CD4-positive, CD25-positive, alpha-beta regulatory T cell (primary cell): ENCODE measurements at regions not wholly inside any gene's neighbourhood (a gene's known extent, or its start where the extent isn't known, plus 50 kb on each side); places are given as distances from the start of the nearest gene placed in this dataset.

Source experiments
- ATAC-seq, 2 donors: fragments of 150-1000 bp; cut with Tn5 transposase; one replicate each; pipeline ENCODE4 v1.10.0; 2021; ENCODE audit warnings: low read depth in 2 of 2, moderate number of reproducible peaks in 2 of 2, moderate library complexity in 1 of 2
- DNase-seq, 3 donors: peaks; one replicate each; pipeline versions ENCODE4 v3.0.0 to v3.0.0-alpha.2; 2012 to 2022; ENCODE audit warnings: mixed read lengths in 1 of 3
- H3K27ac ChIP-seq: one replicate; pipeline ENCODE4 v1.7.0; 2013; ENCODE audit warnings: mild to moderate bottlenecking, low read length; ENCODE audit not compliant: insufficient read depth, poor library complexity, severe bottlenecking
- H3K27me3 ChIP-seq: one replicate; pipeline ENCODE4 v1.7.0; 2013; ENCODE audit warnings: low read length; ENCODE audit not compliant: control insufficient read depth, insufficient read depth
- H3K36me3 ChIP-seq: one replicate; pipeline ENCODE4 v1.7.0; 2013; ENCODE audit warnings: mild to moderate bottlenecking, low read length, moderate library complexity; ENCODE audit not compliant: control insufficient read depth, insufficient read depth
- H3K4me1 ChIP-seq: 2 replicates; pipeline ENCODE4 v1.7.0; 2013; ENCODE audit warnings: mild to moderate bottlenecking, low read length; ENCODE audit not compliant: insufficient read depth, control insufficient read depth, poor library complexity, severe bottlenecking
- H3K4me3 ChIP-seq: one replicate; pipeline ENCODE4 v1.7.0; 2013; ENCODE audit warnings: low read depth, mild to moderate bottlenecking, low read length, moderate library complexity
- H3K9me3 ChIP-seq, 2 experiments: 1 replicate in 1 of 2; 2 replicates in 1 of 2; pipeline ENCODE4 v1.7.0; 2013; ENCODE audit warnings: low read length in 2 of 2, mild to moderate bottlenecking in 1 of 2, moderate library complexity in 1 of 2; ENCODE audit not compliant: control insufficient read depth in 2 of 2
- H3K27ac Mint-ChIP-seq, 3 donors: one replicate each; pipeline ENCODE4 v1.8.0; 2020 to 2022; ENCODE audit warnings: mild to moderate bottlenecking in 3 of 3, mixed read lengths in 3 of 3, moderate library complexity in 2 of 3
- H3K27me3 Mint-ChIP-seq: one replicate; pipeline ENCODE4 v1.8.0; 2022; ENCODE audit warnings: mild to moderate bottlenecking, mixed read lengths
- H3K36me3 Mint-ChIP-seq: one replicate; pipeline ENCODE4 v1.8.0; 2020; ENCODE audit warnings: mixed read lengths
- H3K4me1 Mint-ChIP-seq, 4 donors: one replicate each; pipeline ENCODE4 v1.8.0; 2020 to 2022; ENCODE audit warnings: mixed read lengths in 4 of 4, mild to moderate bottlenecking in 1 of 4
- H3K4me3 Mint-ChIP-seq, 4 donors: one replicate each; pipeline ENCODE4 v1.8.0; 2020 to 2022; ENCODE audit warnings: mild to moderate bottlenecking in 4 of 4, mixed read lengths in 4 of 4, moderate library complexity in 3 of 4
- H3K9me3 Mint-ChIP-seq, 7 donors: one replicate each; pipeline ENCODE4 v1.8.0; 2020 to 2022; ENCODE audit warnings: mixed read lengths in 7 of 7, mild to moderate bottlenecking in 3 of 7, moderate library complexity in 2 of 7

DNA sequence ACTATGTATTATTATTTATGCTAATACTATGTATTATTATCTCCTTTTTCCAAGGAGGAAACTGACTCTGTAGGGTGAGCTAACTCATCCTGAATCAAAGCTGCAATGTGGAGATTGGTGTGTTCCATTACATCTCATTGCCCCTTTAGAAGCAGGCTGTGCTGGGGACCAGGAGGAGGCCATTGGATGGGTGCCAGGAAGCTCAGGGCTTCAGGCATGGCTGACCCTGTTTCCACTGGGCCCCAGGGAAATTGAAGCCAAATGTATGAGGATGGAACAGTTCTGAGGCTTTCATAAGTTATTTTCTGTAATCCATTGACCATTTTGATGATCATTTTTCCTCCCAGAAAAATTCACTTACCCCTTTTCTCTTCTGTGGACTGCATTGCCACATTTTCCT lies 418.8 kb upstream of the ZFP42 start:
- H3K4me3 Mint-ChIP-seq = no peak overlapping the region
- DNase-seq (no peak), ATAC-seq (no peak)
- no peak overlapping the region for H3K4me3 ChIP-seq
- H3K27ac ChIP-seq = no peak overlapping the region
- no peaks in the 10 kb centered on the region for H3K36me3 Mint-ChIP-seq
- no peaks in the 10 kb centered on the region for H3K27me3 ChIP-seq
- H3K27ac Mint-ChIP-seq = no peak overlapping the region
- no peaks in the 10 kb centered on the region for H3K27me3 Mint-ChIP-seq
- peaks cover 0 to 2% of the 10 kb centered on the region in 2 experiments for H3K9me3 ChIP-seq
- no peaks in the 10 kb centered on the region for H3K4me1 ChIP-seq
- H3K4me1 Mint-ChIP-seq = no peaks in the 10 kb centered on the region
- peaks cover 0 to 12% (median 6%) of the 10 kb centered on the region in 7 donors for H3K9me3 Mint-ChIP-seq
- no peaks in the 10 kb centered on the region for H3K36me3 ChIP-seq

DNA sequence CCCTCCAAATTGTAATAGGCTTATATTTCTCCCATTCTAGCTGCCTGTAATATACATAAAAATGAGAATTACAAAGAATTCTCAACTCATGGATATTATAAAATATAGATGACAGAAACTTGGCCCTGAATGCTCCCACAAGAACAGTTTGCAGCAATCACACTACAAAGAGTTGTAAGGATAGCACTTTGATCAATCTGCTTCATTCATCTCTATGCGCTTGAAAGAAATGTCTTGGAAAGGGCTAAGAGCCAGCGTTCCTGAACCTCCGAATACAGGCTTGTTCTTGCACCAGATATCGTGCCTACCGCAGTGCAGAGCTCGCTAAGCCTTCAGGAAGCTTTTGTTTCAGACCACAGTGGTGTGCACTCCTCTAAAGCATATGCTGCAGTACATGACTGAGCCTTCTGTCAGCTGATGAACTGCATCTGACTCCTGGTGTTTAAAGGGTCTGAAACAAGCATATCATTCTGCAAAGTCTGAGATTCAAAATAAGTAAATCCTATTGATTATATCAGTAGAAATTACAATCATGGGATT lies 417.6 kb upstream of the ZFP42 start:
- Mint-ChIP-seq H3K27me3 (no peaks in the 10 kb centered on the region), H3K9me3 (peaks cover 0 to 11% (median 3%) of the 10 kb centered on the region in 7 donors), H3K4me1 (no peaks in the 10 kb centered on the region), H3K4me3 (no peak overlapping the region), H3K36me3 (no peaks in the 10 kb centered on the region), H3K27ac (no peak overlapping the region)
- Histone ChIP-seq H3K27me3 (no peaks in the 10 kb centered on the region), H3K9me3 (no peaks in the 10 kb centered on the region), H3K4me3 (no peak overlapping the region), H3K4me1 (no peaks in the 10 kb centered on the region), H3K36me3 (no peaks in the 10 kb centered on the region), H3K27ac (no peak overlapping the region)
- DNase-seq (no peak), ATAC-seq (no peak)

GRCh38 chr4:187586892-187587291 lies 408.7 kb upstream of the ZFP42 start:
- H3K27me3 Mint-ChIP-seq = no peaks in the 10 kb centered on the region
- no peaks in the 10 kb centered on the region for H3K36me3 Mint-ChIP-seq
- DNase-seq (no peak), ATAC-seq (no peak)
- no peak overlapping the region for H3K4me3 Mint-ChIP-seq
- no peak overlapping the region for H3K27ac ChIP-seq
- no peaks in the 10 kb centered on the region for H3K4me1 ChIP-seq
- H3K9me3 ChIP-seq = peaks cover 0 to 2% of the 10 kb centered on the region in 2 experiments
- H3K4me3 ChIP-seq = no peak overlapping the region
- H3K27ac Mint-ChIP-seq = no peak overlapping the region
- H3K36me3 ChIP-seq = no peaks in the 10 kb centered on the region
- H3K9me3 Mint-ChIP-seq = peaks cover 0 to 18% (median 3%) of the 10 kb centered on the region in 7 donors
- no peaks in the 10 kb centered on the region for H3K4me1 Mint-ChIP-seq
- H3K27me3 ChIP-seq = no peaks in the 10 kb centered on the region

GRCh38 chr4:187598196-187598595 lies 397.4 kb upstream of the ZFP42 start:
- ATAC-seq (no peak), DNase-seq (no peak)
- Histone ChIP-seq H3K27ac (no peak overlapping the region), H3K4me3 (no peak overlapping the region), H3K27me3 (no peaks in the 10 kb centered on the region), H3K36me3 (no peaks in the 10 kb centered on the region), H3K9me3 (no peaks in the 10 kb centered on the region), H3K4me1 (no peaks in the 10 kb centered on the region)
- no peaks in the 10 kb centered on the region for H3K36me3 Mint-ChIP-seq
- H3K4me1 Mint-ChIP-seq = no peaks in the 10 kb centered on the region
- H3K27ac Mint-ChIP-seq = no peak overlapping the region
- peaks cover 2 to 22% (median 4%) of the 10 kb centered on the region in 7 donors for H3K9me3 Mint-ChIP-seq
- no peaks in the 10 kb centered on the region for H3K27me3 Mint-ChIP-seq
- no peak overlapping the region for H3K4me3 Mint-ChIP-seq

GRCh38 chr4:187602339-187603092 lies 393.1 kb upstream of the ZFP42 start:
- no peak for DNase-seq
- no peaks in the 10 kb centered on the region for H3K4me1 Mint-ChIP-seq
- no peaks in the 10 kb centered on the region for H3K36me3 ChIP-seq
- no peaks in the 10 kb centered on the region for H3K9me3 ChIP-seq
- no peak for ATAC-seq
- no peaks in the 10 kb centered on the region for H3K27me3 ChIP-seq
- H3K27ac Mint-ChIP-seq = no peak overlapping the region
- no peaks in the 10 kb centered on the region for H3K4me1 ChIP-seq
- H3K27ac ChIP-seq = no peak overlapping the region
- H3K4me3 ChIP-seq = no peak overlapping the region
- H3K4me3 Mint-ChIP-seq = no peak overlapping the region
- no peaks in the 10 kb centered on the region for H3K27me3 Mint-ChIP-seq
- H3K36me3 Mint-ChIP-seq = no peaks in the 10 kb centered on the region
- H3K9me3 Mint-ChIP-seq = peaks cover 0 to 22% (median 2%) of the 10 kb centered on the region in 7 donors

- H3K27me3 ChIP-seq = no peaks in the 10 kb centered on the region
- no peaks in the 10 kb centered on the region for H3K36me3 ChIP-seq
- no peaks in the 10 kb centered on the region for H3K27me3 Mint-ChIP-seq
- no peaks in the 10 kb centered on the region for H3K9me3 ChIP-seq
- H3K4me3 Mint-ChIP-seq = no peak overlapping the region
- no peak overlapping the region for H3K27ac Mint-ChIP-seq
- no peaks in the 10 kb centered on the region for H3K4me1 ChIP-seq
- H3K4me3 ChIP-seq = no peak overlapping the region
- ATAC-seq = no peak
- H3K4me1 Mint-ChIP-seq = no peaks in the 10 kb centered on the region
- no peak overlapping the region for H3K27ac ChIP-seq
- no peaks in the 10 kb centered on the region for H3K36me3 Mint-ChIP-seq
- DNase-seq = no peak
- peaks cover 0 to 16% (median 2%) of the 10 kb centered on the region in 7 donors for H3K9me3 Mint-ChIP-seq
Observed at GRCh38 chr4:187603093-187604025, 392.2 kb upstream of the ZFP42 start.

DNA sequence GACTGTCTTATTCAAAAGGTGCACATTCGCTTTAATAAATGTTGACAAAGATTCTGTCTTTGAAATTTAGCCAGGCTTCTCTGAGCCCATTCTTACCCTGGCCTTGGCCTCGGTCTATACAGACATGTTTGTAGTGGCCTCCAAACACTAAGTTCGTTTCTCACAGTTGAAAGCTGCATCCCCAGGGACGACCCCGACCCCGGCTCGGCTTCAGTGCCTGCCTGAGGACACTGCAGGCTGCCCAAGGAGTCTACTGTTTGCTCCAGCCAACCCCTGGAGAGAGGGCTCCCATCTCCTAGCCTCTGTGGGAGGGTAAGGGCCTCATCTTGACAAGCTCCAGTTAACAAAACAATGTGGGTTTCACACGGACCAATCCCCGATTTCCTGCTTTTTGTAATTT lies 390.6 kb upstream of the ZFP42 start:
- H3K4me1 ChIP-seq = no peaks in the 10 kb centered on the region
- H3K4me1 Mint-ChIP-seq = no peaks in the 10 kb centered on the region
- no peaks in the 10 kb centered on the region for H3K36me3 ChIP-seq
- ATAC-seq (no peak), DNase-seq (no peak)
- H3K27ac Mint-ChIP-seq = no peak overlapping the region
- H3K9me3 Mint-ChIP-seq = peaks cover 0 to 4% (median 0%) of the 10 kb centered on the region in 7 donors
- H3K4me3 Mint-ChIP-seq = no peak overlapping the region
- H3K27me3 ChIP-seq = no peaks in the 10 kb centered on the region
- H3K27me3 Mint-ChIP-seq = no peaks in the 10 kb centered on the region
- no peak overlapping the region for H3K27ac ChIP-seq
- no peaks in the 10 kb centered on the region for H3K36me3 Mint-ChIP-seq
- H3K9me3 ChIP-seq = no peaks in the 10 kb centered on the region
- no peak overlapping the region for H3K4me3 ChIP-seq
